GM12891 (cell line): ENCODE measurements at regions not wholly inside any gene's neighbourhood (a gene's known extent, or its start where the extent isn't known, plus 50 kb on each side); places are given as distances from the start of the nearest gene placed in this dataset.

Experiments used
- DNase-seq: peaks from one replicate; pipeline ENCODE4 v3.0.0; 2011; ENCODE audit warnings: low spot score; ENCODE audit not compliant: insufficient read length
- FAIRE-seq: peaks from 2 replicates; lab custom pipeline; 2011; peaks lifted over from hg19 to GRCh38; lab: Jason Lieb, UNC
- PAX5 ChIP-seq: IDR thresholded peaks from 2 replicates; pipeline ENCODE4 v1.6.1; 2011; ENCODE audit warnings: low read length, moderate library complexity, mild to moderate bottlenecking; ENCODE audit not compliant: insufficient read depth, severe bottlenecking
- POLR2A ChIP-seq: IDR thresholded peaks from 2 replicates; pipeline ENCODE4 v1.6.1; 2011; ENCODE audit warnings: low read depth, low read length, control low read depth
- POLR2AphosphoS5 ChIP-seq: IDR thresholded peaks from 2 replicates; pipeline ENCODE4 v1.6.1; 2011; ENCODE audit warnings: low read depth, low read length, control low read depth
- POU2F2 ChIP-seq: IDR thresholded peaks from 2 replicates; pipeline ENCODE4 v1.6.1; 2011; ENCODE audit warnings: low read depth, mild to moderate bottlenecking, control low read depth, low read length, moderate library complexity
- SPI1 ChIP-seq: IDR thresholded peaks from 2 replicates; pipeline ENCODE4 v1.6.1; 2011; ENCODE audit warnings: low read depth, low read length, control low read depth
- TAF1 ChIP-seq: IDR thresholded peaks from 2 replicates; pipeline ENCODE4 v1.6.1; 2011; ENCODE audit warnings: low read depth, low read length, control low read depth

GRCh38 chr12:65765436-65765813 lies 58.9 kb upstream of the HMGA2 start:
- FAIRE-seq (no peak), DNase-seq (no peak)
- TF ChIP-seq POLR2A (no peak), SPI1 (no peak), POU2F2 (no peak), TAF1 (no peak), PAX5 (no peak)

- no peak for DNase-seq
- no peak for FAIRE-seq
- TF ChIP-seq POU2F2 (no peak), SPI1 (no peak), POLR2AphosphoS5 (no peak), POLR2A (no peak), TAF1 (no peak), PAX5 (no peak)
Observed at GRCh38 chr12:65769880-65770279, 54.4 kb upstream of the HMGA2 start.
